GM12878 (cell line): ENCODE measurements at regions not wholly inside any gene's neighbourhood (a gene's known extent, or its start where the extent isn't known, plus 50 kb on each side); places are given as distances from the start of the nearest gene placed in this dataset.

Experiments used
- ATAC-seq: fragments of 200-7000 bp; cut with Tn5 transposase; 3 replicates; pipeline ENCODE4 v1.9.1; 2020; ENCODE audit warnings: mild to moderate bottlenecking, moderate library complexity
- BruUV-seq: library from RNA; stranded (reverse); fragments of 400-500 nt; replicated peaks from 2 replicates; lab custom pipeline; 2021; lab: Mats Ljungman, UMichigan
- CTCF ChIA-PET: fragments of 300-600 bp; sonication (Branson Sonifier 250); formaldehyde crosslinking; extraction: SDS; loops from one replicate; lab custom pipeline; 2021; ENCODE audit warnings: inconsistent platforms; lab: Yijun Ruan, JAX
- POLR2A ChIA-PET: fragments of 350-600 bp; formaldehyde crosslinking; extraction: SDS; loops from one replicate; lab custom pipeline; 2021; ENCODE audit warnings: inconsistent platforms; lab: Charles Lee
- RAD21 ChIA-PET: fragments of 300-600 bp; sonication (Branson Sonifier 250); formaldehyde crosslinking; loops from one replicate; lab custom pipeline; 2023; ENCODE audit warnings: antibody characterized with exemption; ENCODE audit not compliant: unreplicated experiment; lab: Charles Lee
- SMC1A ChIA-PET: fragments of 300-600 bp; sonication (Branson Sonifier 250); formaldehyde crosslinking; loops from one replicate; lab custom pipeline; 2023; ENCODE audit not compliant: unreplicated experiment, uncharacterized antibody; lab: Charles Lee
- DNase-seq: peaks from one replicate; pipeline ENCODE4 v3.0.0-alpha.2; 2011; ENCODE audit warnings: low read depth, low spot score
- FAIRE-seq: peaks from 3 replicates; lab custom pipeline; 2011; peaks lifted over from hg19 to GRCh38; lab: Jason Lieb, UNC
- H2AFZ ChIP-seq: 2 replicates; pipeline ENCODE4 v1.6.0; 2011; ENCODE audit warnings: low read depth, low read length, control low read depth; ENCODE audit not compliant: control insufficient read depth
- H3K27ac ChIP-seq: 2 replicates; pipeline ENCODE4 v1.5.1; 2011; ENCODE audit warnings: control low read depth; ENCODE audit not compliant: control insufficient read depth, insufficient read depth
- H3K27me3 ChIP-seq, 2 experiments: replicated peaks in 1 of 2; 2 replicates each; pipeline versions ENCODE4 v1.6.0 to v1.6.1; 2011; ENCODE audit warnings: low read length in 1 of 2; ENCODE audit not compliant: control insufficient read depth in 2 of 2, insufficient read depth in 2 of 2
- H3K36me3 ChIP-seq, 2 experiments: 2 replicates each; pipeline ENCODE4 v1.5.1; 2011; ENCODE audit warnings: low read length in 1 of 2; ENCODE audit not compliant: control insufficient read depth in 2 of 2, insufficient read depth in 2 of 2
- H3K4me1 ChIP-seq: 2 replicates; pipeline ENCODE4 v1.6.1; 2011; ENCODE audit warnings: mild to moderate bottlenecking, low read length, moderate library complexity, mixed read lengths; ENCODE audit not compliant: control insufficient read depth, insufficient read depth
- H3K4me2 ChIP-seq: 2 replicates; pipeline ENCODE4 v1.6.0; 2011; ENCODE audit warnings: control low read depth; ENCODE audit not compliant: control insufficient read depth, insufficient read depth
- H3K4me3 ChIP-seq: fragments of 200-600 bp; sonication (generic); 2 replicates; pipeline ENCODE4 v1.5.1; 2016
- H3K79me2 ChIP-seq: 2 replicates; pipeline ENCODE4 v1.6.0; 2011; ENCODE audit warnings: low read length; ENCODE audit not compliant: control insufficient read depth, insufficient read depth
- H3K9ac ChIP-seq: 2 replicates; pipeline ENCODE4 v1.8.0; 2011; ENCODE audit warnings: low read length, control low read depth, mixed read lengths; ENCODE audit not compliant: control insufficient read depth, insufficient read depth
- H3K9me3 ChIP-seq: replicated peaks from 3 replicates; pipeline ENCODE4 v1.5.1; 2011; ENCODE audit warnings: mild to moderate bottlenecking, low read length; ENCODE audit not compliant: control insufficient read depth, insufficient read depth
- H4K20me1 ChIP-seq: 2 replicates; pipeline ENCODE4 v1.6.0; 2011; ENCODE audit not compliant: control insufficient read depth, insufficient read depth
- CBFB ChIP-seq: IDR thresholded peaks from 2 replicates; pipeline ENCODE4 v1.6.1; 2016; ENCODE audit warnings: antibody characterized with exemption, low read depth
- CBX5 ChIP-seq: sonication (generic); IDR thresholded peaks from 2 replicates; pipeline ENCODE4 v1.6.1; 2016; ENCODE audit warnings: low read depth, moderate library complexity, mild to moderate bottlenecking, inconsistent platforms
- CEBPB ChIP-seq, 2 experiments: fragments of 150-350 bp in 1 of 2; IDR thresholded peaks; 2 replicates each; pipeline ENCODE4 v1.6.1; 2012 to 2014; ENCODE audit warnings: low read depth in 2 of 2, low read length in 2 of 2, borderline replicate concordance in 1 of 2, inconsistent platforms in 1 of 2
- FOXM1 ChIP-seq: IDR thresholded peaks from 2 replicates; pipeline ENCODE4 v1.6.1; 2012; ENCODE audit warnings: low read depth, mild to moderate bottlenecking, inconsistent platforms, low read length, moderate library complexity
- HDGF ChIP-seq: fragments of 450-650 bp; IDR thresholded peaks from 2 replicates; pipeline ENCODE4 v1.6.1; 2016; ENCODE audit warnings: antibody characterized with exemption
- IKZF1 ChIP-seq: fragments of 450-650 bp; conservative IDR thresholded peaks from 2 replicates; pipeline ENCODE4 v1.6.1; 2017; ENCODE audit warnings: antibody characterized with exemption, mild to moderate bottlenecking
- LARP7 ChIP-seq: fragments of 450-650 bp; IDR thresholded peaks from 2 replicates; pipeline ENCODE4 v1.6.1; 2017; ENCODE audit warnings: mild to moderate bottlenecking
- MXI1 ChIP-seq: fragments of 150-350 bp; IDR thresholded peaks from 2 replicates; pipeline ENCODE4 v1.6.1; 2011; ENCODE audit warnings: low read depth, mild to moderate bottlenecking, inconsistent platforms, low read length, improper control_type of control experiment
- NFXL1 ChIP-seq: fragments of 450-650 bp; IDR thresholded peaks from 2 replicates; pipeline ENCODE4 v1.6.1; 2017; ENCODE audit warnings: antibody characterized with exemption, mild to moderate bottlenecking, borderline replicate concordance
- NR2C1 ChIP-seq: fragments of 450-650 bp; IDR thresholded peaks from 2 replicates; pipeline ENCODE4 v1.6.1; 2017; ENCODE audit warnings: antibody characterized with exemption, mild to moderate bottlenecking, moderate library complexity
- POLR2A ChIP-seq: IDR thresholded peaks from 2 replicates; pipeline ENCODE4 v1.6.1; 2011; ENCODE audit warnings: low read depth, mild to moderate bottlenecking, low read length
- SP1 ChIP-seq: IDR thresholded peaks from one replicate; pipeline ENCODE4 v1.6.1; 2011; ENCODE audit warnings: low read depth, low read length
- STAT3 ChIP-seq: IDR thresholded peaks from 2 replicates; pipeline ENCODE4 v1.6.1; 2011; ENCODE audit warnings: low read depth, low read length, improper control_type of control experiment
- SUZ12 ChIP-seq: fragments of 200-600 bp; sonication (generic); IDR thresholded peaks from one replicate; pipeline ENCODE4 v1.6.1; 2018; ENCODE audit warnings: antibody characterized with exemption, mild to moderate bottlenecking; ENCODE audit not compliant: unreplicated experiment
- TCF12 ChIP-seq: IDR thresholded peaks from 2 replicates; pipeline ENCODE4 v1.6.1; 2011; ENCODE audit warnings: low read depth, mild to moderate bottlenecking, low read length
- ZNF384 ChIP-seq: IDR thresholded peaks from 2 replicates; pipeline ENCODE4 v1.6.1; 2012; ENCODE audit warnings: low read depth, mild to moderate bottlenecking, low read length, improper control_type of control experiment, borderline replicate concordance
- WGBS: methylation state at CpG from one replicate; pipeline ENCODE4 v1.1.6; 2016; ENCODE audit warnings: low lambda C conversion rate; ENCODE audit not compliant: insufficient replicate concordance, insufficient coverage; ENCODE audit errors: missing lambda C conversion rate; 5-methylcytosine and 5-hydroxymethylcytosine counted together
- in situ Hi-C: fragments of 300-500 bp; cut with MboI; formaldehyde crosslinking; loops from 9 replicates; pipeline ENCODE4 v1.14.3; 2018; ENCODE audit warnings: mixed read lengths
- intact Hi-C: fragments of 100-400 bp; cut with micrococcal nuclease; formaldehyde crosslinking; loops from one replicate; pipeline ENCODE4 v1.14.2; 2022; ENCODE audit not compliant: unreplicated experiment
- TF ChIP-seq, protein P1 (sequence below): IDR thresholded peaks from 2 replicates; pipeline ENCODE4 v1.6.1; 2011; ENCODE audit warnings: borderline replicate concordance, low read depth, mild to moderate bottlenecking, moderate library complexity, low read length; ENCODE audit not compliant: insufficient read depth, poor library complexity, severe bottlenecking
- TF ChIP-seq, protein P2 (sequence below): fragments of 450-650 bp; IDR thresholded peaks from 2 replicates; pipeline ENCODE4 v1.6.1; 2014; ENCODE audit warnings: mild to moderate bottlenecking

DNA sequence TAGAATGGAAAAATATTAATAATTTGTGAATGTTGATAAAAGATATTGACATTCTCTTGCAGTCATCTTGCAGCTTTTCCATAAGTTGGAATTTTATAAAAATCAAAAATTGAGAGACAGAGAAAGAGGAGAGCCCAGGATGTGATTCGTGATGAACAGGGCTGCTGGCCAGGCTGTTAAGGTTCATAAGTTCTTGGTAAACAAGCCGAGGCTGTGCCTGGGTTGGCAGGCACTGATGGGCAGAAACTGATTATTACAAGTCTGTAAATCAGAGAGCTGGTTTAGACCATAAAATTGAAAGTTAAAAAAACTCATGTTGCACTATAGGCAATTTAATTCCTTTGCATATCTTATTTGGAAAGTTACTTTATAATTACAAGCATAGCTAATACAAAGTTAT is 533.7 kb downstream of the HAPSTR1 start (continued):
- TF ChIP-seq IKZF1: no peak

DNA sequence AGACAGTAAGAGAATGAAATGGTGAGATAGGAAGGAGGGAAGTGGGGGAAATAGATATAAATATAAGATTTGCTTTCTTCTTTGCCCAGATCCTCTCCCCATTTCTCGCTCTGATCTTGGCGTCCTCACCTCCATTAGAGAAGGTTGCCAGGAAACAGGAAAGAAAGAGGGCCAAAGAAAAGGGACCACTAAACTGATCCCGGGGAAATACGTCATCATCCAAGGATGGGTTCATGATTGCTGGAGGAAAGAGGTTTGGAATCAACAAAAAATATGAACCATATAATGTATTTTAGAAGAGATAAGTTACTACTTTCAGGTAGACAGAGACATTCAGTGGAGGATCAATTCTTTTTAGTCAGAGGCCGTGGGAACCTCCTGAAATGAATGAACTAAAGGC is 536.0 kb downstream of the HAPSTR1 start:
- H2AFZ ChIP-seq: no peak overlapping the region
- H3K4me2 ChIP-seq: no peak overlapping the region
- no peak overlapping the region for H3K9ac ChIP-seq
- ChIA-PET POLR2A (no interaction called here), SMC1A (no interaction called here), CTCF (no interaction called here), RAD21 (no interaction called here)
- WGBS: 44% methylated on average over 5 of the region's 5 CpGs
- intact Hi-C loops (no loop called here), in situ Hi-C loops (no loop called here)
- BruUV-seq: no TSS peak
- no peaks in the 10 kb centered on the region for H3K27me3 ChIP-seq
- no peaks in the 10 kb centered on the region for H4K20me1 ChIP-seq
- no peaks in the 10 kb centered on the region for H3K79me2 ChIP-seq
- ATAC-seq (no peak), FAIRE-seq (no peak), DNase-seq (no peak)
- no peak overlapping the region for H3K27ac ChIP-seq
- no peaks in the 10 kb centered on the region for H3K36me3 ChIP-seq
- TF ChIP-seq CEBPB (IDR thresholded peaks at IDR 0.05; ENCODE audit: borderline replicate concordance in 1 of 2, low read depth in 2 of 2, low read length in 2 of 2) (no peak), FOXM1 (no peak), SUZ12 (no peak), STAT3 (no peak), ZNF384 (no peak), CBX5 (no peak), IKZF1 (no peak), POLR2A (no peak), HDGF (no peak), SP1 (no peak), CBFB (no peak), TCF12 (no peak), NFXL1 (no peak), MXI1 (no peak), LARP7 (no peak), NR2C1 (no peak)
- TF ChIP-seq, protein P1, sequence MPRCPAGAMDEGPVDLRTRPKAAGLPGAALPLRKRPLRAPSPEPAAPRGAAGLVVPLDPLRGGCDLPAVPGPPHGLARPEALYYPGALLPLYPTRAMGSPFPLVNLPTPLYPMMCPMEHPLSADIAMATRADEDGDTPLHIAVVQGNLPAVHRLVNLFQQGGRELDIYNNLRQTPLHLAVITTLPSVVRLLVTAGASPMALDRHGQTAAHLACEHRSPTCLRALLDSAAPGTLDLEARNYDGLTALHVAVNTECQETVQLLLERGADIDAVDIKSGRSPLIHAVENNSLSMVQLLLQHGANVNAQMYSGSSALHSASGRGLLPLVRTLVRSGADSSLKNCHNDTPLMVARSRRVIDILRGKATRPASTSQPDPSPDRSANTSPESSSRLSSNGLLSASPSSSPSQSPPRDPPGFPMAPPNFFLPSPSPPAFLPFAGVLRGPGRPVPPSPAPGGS: no peak
- TF ChIP-seq, protein P2, sequence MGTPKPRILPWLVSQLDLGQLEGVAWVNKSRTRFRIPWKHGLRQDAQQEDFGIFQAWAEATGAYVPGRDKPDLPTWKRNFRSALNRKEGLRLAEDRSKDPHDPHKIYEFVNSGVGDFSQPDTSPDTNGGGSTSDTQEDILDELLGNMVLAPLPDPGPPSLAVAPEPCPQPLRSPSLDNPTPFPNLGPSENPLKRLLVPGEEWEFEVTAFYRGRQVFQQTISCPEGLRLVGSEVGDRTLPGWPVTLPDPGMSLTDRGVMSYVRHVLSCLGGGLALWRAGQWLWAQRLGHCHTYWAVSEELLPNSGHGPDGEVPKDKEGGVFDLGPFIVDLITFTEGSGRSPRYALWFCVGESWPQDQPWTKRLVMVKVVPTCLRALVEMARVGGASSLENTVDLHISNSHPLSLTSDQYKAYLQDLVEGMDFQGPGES: no peak
- no peak overlapping the region for H3K4me3 ChIP-seq
- H3K4me1 ChIP-seq: no peaks in the 10 kb centered on the region
- no peaks in the 10 kb centered on the region for H3K9me3 ChIP-seq
